Calu3 (cell line): ENCODE measurements at regions not wholly inside any gene's neighbourhood (a gene's known extent, or its start where the extent isn't known, plus 50 kb on each side); places are given as distances from the start of the nearest gene placed in this dataset.

Experiments
- BruUV-seq: library from RNA; stranded (reverse); fragments of 400-500 nt; replicated peaks from 2 replicates; lab custom pipeline; 2021; lab: Mats Ljungman, UMichigan
- CTCF ChIA-PET: fragments of 300-600 bp; sonication (Branson Sonifier 250); formaldehyde crosslinking; loops from one replicate; lab custom pipeline; 2022; ENCODE audit warnings: antibody characterized with exemption; lab: Charles Lee
- DNase-seq: peaks from one replicate; pipeline ENCODE4 v3.0.0; 2022
- H3K27ac Mint-ChIP-seq: one replicate; pipeline ENCODE4 v1.8.0; 2022; ENCODE audit warnings: mixed read lengths; ENCODE audit not compliant: unreplicated experiment
- H3K27me3 Mint-ChIP-seq: one replicate; pipeline ENCODE4 v1.8.0; 2022; ENCODE audit warnings: mixed read lengths; ENCODE audit not compliant: unreplicated experiment
- H3K36me3 Mint-ChIP-seq: one replicate; pipeline ENCODE4 v1.8.0; 2022; ENCODE audit warnings: mild to moderate bottlenecking, moderate library complexity, mixed read lengths; ENCODE audit not compliant: insufficient read depth, unreplicated experiment
- H3K4me1 Mint-ChIP-seq: one replicate; pipeline ENCODE4 v1.8.0; 2022; ENCODE audit warnings: mild to moderate bottlenecking, low read depth, mixed read lengths; ENCODE audit not compliant: unreplicated experiment
- H3K4me3 Mint-ChIP-seq: one replicate; pipeline ENCODE4 v1.8.0; 2022; ENCODE audit warnings: mild to moderate bottlenecking, low read depth, moderate library complexity, mixed read lengths; ENCODE audit not compliant: unreplicated experiment
- H3K9me3 Mint-ChIP-seq: one replicate; pipeline ENCODE4 v1.8.0; 2022; ENCODE audit warnings: low read depth, mixed read lengths; ENCODE audit not compliant: unreplicated experiment
- intact Hi-C: fragments of 100-400 bp; cut with micrococcal nuclease; formaldehyde crosslinking; loops from one replicate; pipeline ENCODE4 v1.10.0; 2022; ENCODE audit not compliant: unreplicated experiment
- TF ChIP-seq, protein P1 (sequence below): fragments of 200-600 bp; IDR thresholded peaks from one replicate; pipeline ENCODE4 v1.8.0; 2022; ENCODE audit warnings: antibody characterized with exemption; ENCODE audit not compliant: unreplicated experiment

DNA sequence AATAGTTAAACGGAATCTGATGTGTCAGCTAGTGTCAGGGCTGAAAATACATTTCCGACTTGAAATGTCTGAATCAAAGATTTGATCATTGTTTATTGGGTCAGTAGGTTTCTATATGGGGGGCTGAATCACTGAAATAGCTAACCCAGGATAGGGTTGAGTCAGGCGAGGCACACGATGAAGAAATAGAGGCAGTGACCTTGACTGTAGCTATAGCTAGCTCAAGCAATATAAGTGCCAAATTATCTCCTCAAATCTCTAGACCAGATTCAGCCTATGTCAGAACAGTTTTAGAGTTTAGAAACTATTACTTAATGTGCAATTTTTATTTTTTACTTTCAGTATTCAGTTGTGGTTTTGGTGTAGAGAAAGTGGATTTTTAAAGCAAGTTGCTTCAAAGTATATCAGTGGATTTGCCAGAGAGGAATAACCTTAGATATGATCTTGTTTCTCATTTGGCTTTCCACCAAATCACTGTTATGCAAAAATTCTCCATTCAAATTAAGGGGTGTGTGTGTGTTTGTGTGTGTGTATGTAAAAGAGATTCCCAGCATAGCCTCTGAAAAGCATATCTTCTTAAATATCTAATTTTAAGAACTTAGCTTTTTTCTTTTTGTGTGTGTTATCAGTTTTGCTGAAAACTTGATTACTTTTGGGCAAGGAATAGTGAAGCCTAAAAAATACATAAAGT lies 100.3 kb upstream of the RPL34 start:
- Mint-ChIP-seq H3K36me3 (no peaks in the 10 kb centered on the region), H3K4me3 (no peak overlapping the region), H3K4me1 (no peaks in the 10 kb centered on the region), H3K27ac (no peak overlapping the region), H3K27me3 (peaks cover 36% of the 10 kb centered on the region), H3K9me3 (peaks cover under 1% of the 10 kb centered on the region)
- CTCF ChIA-PET: no interaction called here
- no peak for DNase-seq
- no TSS peak for BruUV-seq
- TF ChIP-seq, protein P1, sequence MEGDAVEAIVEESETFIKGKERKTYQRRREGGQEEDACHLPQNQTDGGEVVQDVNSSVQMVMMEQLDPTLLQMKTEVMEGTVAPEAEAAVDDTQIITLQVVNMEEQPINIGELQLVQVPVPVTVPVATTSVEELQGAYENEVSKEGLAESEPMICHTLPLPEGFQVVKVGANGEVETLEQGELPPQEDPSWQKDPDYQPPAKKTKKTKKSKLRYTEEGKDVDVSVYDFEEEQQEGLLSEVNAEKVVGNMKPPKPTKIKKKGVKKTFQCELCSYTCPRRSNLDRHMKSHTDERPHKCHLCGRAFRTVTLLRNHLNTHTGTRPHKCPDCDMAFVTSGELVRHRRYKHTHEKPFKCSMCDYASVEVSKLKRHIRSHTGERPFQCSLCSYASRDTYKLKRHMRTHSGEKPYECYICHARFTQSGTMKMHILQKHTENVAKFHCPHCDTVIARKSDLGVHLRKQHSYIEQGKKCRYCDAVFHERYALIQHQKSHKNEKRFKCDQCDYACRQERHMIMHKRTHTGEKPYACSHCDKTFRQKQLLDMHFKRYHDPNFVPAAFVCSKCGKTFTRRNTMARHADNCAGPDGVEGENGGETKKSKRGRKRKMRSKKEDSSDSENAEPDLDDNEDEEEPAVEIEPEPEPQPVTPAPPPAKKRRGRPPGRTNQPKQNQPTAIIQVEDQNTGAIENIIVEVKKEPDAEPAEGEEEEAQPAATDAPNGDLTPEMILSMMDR: no peak
- intact Hi-C loops: no loop called here

DNA sequence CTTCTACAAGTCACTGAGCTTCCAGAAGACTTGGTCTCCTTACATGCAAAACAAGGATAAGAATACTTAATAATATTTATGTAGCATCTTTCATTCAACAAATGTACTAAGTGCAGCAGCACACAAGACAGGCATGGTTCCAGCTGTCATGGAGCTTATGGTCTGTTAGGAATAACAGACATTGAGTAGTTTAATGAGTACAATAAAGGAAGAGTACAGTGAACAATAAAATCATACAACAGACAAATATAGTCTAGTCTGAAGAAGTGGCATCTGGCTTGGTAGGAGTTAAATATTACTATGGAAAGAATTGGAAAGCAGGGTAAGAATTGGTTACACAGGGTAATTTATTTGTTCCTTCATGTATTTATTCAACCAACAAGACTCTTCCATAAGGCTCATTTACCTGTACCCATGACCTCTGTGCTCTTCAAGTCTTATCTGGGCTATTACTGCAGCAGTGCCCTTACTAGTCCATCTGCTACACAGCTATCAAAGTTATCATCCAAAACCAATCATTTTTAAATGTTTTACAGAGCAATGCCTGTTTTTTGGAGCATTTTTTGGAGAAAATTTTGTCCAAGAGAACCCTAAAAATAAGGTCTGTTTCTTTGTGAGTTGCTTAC lies 101.1 kb upstream of the RPL34 start:
- intact Hi-C loops: no loop called here
- TF ChIP-seq, protein P1: no peak
- no peak for DNase-seq
- BruUV-seq: no TSS peak
- peaks cover 36% of the 10 kb centered on the region for H3K27me3 Mint-ChIP-seq
- H3K4me3 Mint-ChIP-seq: no peak overlapping the region
- no peaks in the 10 kb centered on the region for H3K36me3 Mint-ChIP-seq
- H3K4me1 Mint-ChIP-seq: no peaks in the 10 kb centered on the region
- CTCF ChIA-PET: no interaction called here
- H3K27ac Mint-ChIP-seq: no peak overlapping the region
- H3K9me3 Mint-ChIP-seq: no peaks in the 10 kb centered on the region

DNA sequence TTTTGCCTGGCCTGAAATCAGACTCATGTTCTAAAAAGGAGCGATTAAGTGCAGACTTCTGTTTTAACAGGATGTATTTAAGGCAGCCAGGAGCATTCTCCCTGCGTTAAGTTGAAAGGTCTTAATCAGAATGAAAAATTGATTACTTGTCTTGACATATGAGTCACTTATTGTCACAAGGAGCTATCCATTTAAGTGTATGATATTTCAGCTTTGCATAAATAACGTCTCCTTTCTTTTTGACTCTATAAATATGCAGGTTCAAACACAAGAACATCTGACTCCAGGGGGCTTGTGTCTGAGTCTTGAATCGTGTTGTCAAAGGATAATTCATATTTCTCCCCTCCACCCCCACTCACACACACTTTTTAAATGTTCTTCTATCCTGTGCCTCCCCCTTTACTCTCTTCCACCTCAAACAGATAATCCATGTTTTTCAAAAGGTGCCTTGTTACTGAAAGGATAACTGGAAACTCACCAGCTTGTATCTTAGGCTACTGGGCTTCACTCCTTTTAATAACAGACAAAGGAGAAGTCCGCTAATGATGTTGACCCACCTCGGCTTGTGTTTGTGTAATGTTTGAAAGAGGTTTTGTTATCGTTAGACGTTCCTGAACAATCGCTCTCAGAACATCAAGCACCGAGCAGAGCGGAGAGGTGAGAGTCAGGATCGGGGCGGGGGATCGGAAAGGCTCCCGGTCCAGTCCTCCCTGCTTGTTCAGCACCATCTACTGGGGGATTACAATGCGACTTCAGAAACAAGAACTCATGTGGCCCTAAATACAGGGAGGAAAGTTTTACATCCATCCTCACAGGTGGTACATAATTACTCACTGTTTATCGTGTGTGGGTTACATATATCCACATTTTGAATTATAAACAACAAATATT lies 107.5 kb upstream of the RPL34 start:
- Mint-ChIP-seq H3K4me1 (no peaks in the 10 kb centered on the region), H3K27ac (no peak overlapping the region), H3K27me3 (peaks cover 47% of the 10 kb centered on the region)

DNA sequence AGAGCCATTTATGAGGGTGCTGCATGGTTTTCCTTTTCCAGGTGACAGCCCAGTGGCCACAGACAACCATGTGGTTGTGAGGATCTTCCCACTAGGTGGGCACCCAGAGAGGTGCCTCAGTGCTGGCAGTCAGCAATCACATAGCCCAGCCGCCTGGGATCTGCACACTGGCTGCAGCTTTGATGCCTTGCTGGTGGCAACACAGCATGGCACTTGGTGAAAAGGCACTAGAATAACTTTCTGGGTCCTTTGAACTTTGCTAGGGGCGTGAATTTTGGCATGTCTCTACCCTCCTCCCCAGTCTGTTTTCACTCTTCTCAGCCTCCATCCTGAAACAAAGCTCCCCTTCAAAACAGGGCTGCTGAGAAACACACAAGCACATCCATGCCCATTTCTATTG lies 108.8 kb upstream of the RPL34 start:
- TF ChIP-seq, protein P1: no peak
- intact Hi-C loops: no loop called here
- Mint-ChIP-seq H3K4me3 (no peak overlapping the region), H3K4me1 (no peaks in the 10 kb centered on the region), H3K9me3 (no peaks in the 10 kb centered on the region), H3K27me3 (peaks cover 43% of the 10 kb centered on the region), H3K36me3 (no peaks in the 10 kb centered on the region), H3K27ac (no peak overlapping the region)
- CTCF ChIA-PET: no interaction called here
- DNase-seq: no peak
- no TSS peak for BruUV-seq

More for the DNA sequence above, 107.5 kb upstream of the RPL34 start:
- no peaks in the 10 kb centered on the region for H3K36me3 Mint-ChIP-seq
- BruUV-seq: no TSS peak
- TF ChIP-seq, protein P1: no peak
- CTCF ChIA-PET: interaction anchor here (0.7 kb wide), 1 partner anchor 449 kb away, joined by 4 read pairs; no protein-coding TSS in a partner anchor
- no peaks in the 10 kb centered on the region for H3K9me3 Mint-ChIP-seq
- peak overlapping the region; percentile 26 for H3K4me3 Mint-ChIP-seq
- DNase-seq: peak; percentile 25
- intact Hi-C loops: no loop called here
